ENCODE measurements at regions not wholly inside any gene's neighbourhood (a gene's known extent, or its start where the extent isn't known, plus 50 kb on each side); places are given as distances from the start of the nearest gene placed in this dataset.
"Not testable (repeated sequence)": the region's sequence is repeated elsewhere in the genome, so short reads cannot be mapped to it uniquely, and the experiment has no call there.

- TF ChIP-seq CTCF, POLR2A (IDR thresholded peaks at IDR 0.05): not testable (repeated sequence)
Measured at GRCh38 chr2:136680079-136680478, 85.3 kb upstream of the THSD7B start.
